HL-60 (cell line): ENCODE measurements at regions not wholly inside any gene's neighbourhood (a gene's known extent, or its start where the extent isn't known, plus 50 kb on each side); places are given as distances from the start of the nearest gene placed in this dataset.

ENCODE experiments used
- CTCF ChIP-seq: IDR thresholded peaks from one replicate; pipeline ENCODE4 v1.5.1; 2011; ENCODE audit warnings: low read length, control low read depth, inconsistent platforms; ENCODE audit not compliant: insufficient read depth
- GABPA ChIP-seq: IDR thresholded peaks from 2 replicates; pipeline ENCODE4 v1.6.1; 2012; ENCODE audit warnings: low read depth

GRCh38 chr13:50452756-50453155, 390.7 kb downstream of the DLEU7 start:
- TF ChIP-seq CTCF: no peak
- no peak for TF ChIP-seq GABPA
